Activated CD8-positive, alpha-beta memory T cell treated with anti-CD3 and anti-CD28 coated beads for 36 hours (primary cell): ENCODE measurements at regions not wholly inside any gene's neighbourhood (a gene's known extent, or its start where the extent isn't known, plus 50 kb on each side); places are given as distances from the start of the nearest gene placed in this dataset.

ENCODE experiments used
- CTCF ChIA-PET: fragments of 350-600 bp; sonication (Branson Sonifier 250); formaldehyde crosslinking; loops from one replicate; lab custom pipeline; 2021; ENCODE audit warnings: antibody characterized with exemption; lab: Charles Lee
- POLR2A ChIA-PET: fragments of 350-600 bp; sonication (Branson Sonifier 250); formaldehyde crosslinking; loops from one replicate; lab custom pipeline; 2021; ENCODE audit warnings: antibody characterized with exemption; lab: Charles Lee

- CTCF ChIA-PET: no interaction called here
Measured at GRCh38 chr20:61045876-61046585, 206.0 kb upstream of the CDH4 start.

GRCh38 chr20:61046721-61047351, 205.2 kb upstream of the CDH4 start:
- ChIA-PET CTCF (no interaction called here), POLR2A (no interaction called here)

More at GRCh38 chr20:61045876-61046585, 206.0 kb upstream of the CDH4 start:
- POLR2A ChIA-PET: no interaction called here

- ChIA-PET CTCF (no interaction called here), POLR2A (no interaction called here)
Measured at GRCh38 chr20:61047515-61047914, 204.5 kb upstream of the CDH4 start.

GRCh38 chr20:61048302-61048701, 203.8 kb upstream of the CDH4 start:
- CTCF ChIA-PET: no interaction called here
- POLR2A ChIA-PET: no interaction called here

GRCh38 chr20:61049684-61050083, 202.4 kb upstream of the CDH4 start:
- CTCF ChIA-PET: interaction anchor here (0.9 kb wide), 1 partner anchor 21 kb away, joined by 3 read pairs; no protein-coding TSS in a partner anchor
- POLR2A ChIA-PET: no interaction called here

GRCh38 chr20:61050336-61050890, 201.6 kb upstream of the CDH4 start:
- ChIA-PET CTCF (interaction anchor here (0.9 kb wide), 1 partner anchor 20 kb away, joined by 3 read pairs; no protein-coding TSS in a partner anchor), POLR2A (no interaction called here)

- CTCF ChIA-PET: no interaction called here
- POLR2A ChIA-PET: no interaction called here
Measured at GRCh38 chr20:61052195-61052750, 199.8 kb upstream of the CDH4 start.

GRCh38 chr20:61052776-61053442, 199.2 kb upstream of the CDH4 start:
- POLR2A ChIA-PET: no interaction called here
- CTCF ChIA-PET: no interaction called here

- CTCF ChIA-PET: no interaction called here
Measured at GRCh38 chr20:61053487-61053886, 198.6 kb upstream of the CDH4 start.

GRCh38 chr20:61053889-61054288, 198.2 kb upstream of the CDH4 start:
- ChIA-PET POLR2A (no interaction called here), CTCF (no interaction called here)

More at GRCh38 chr20:61053487-61053886, 198.6 kb upstream of the CDH4 start:
- POLR2A ChIA-PET: no interaction called here

- CTCF ChIA-PET: no interaction called here
- POLR2A ChIA-PET: no interaction called here
Measured at GRCh38 chr20:61054411-61054810, 197.7 kb upstream of the CDH4 start.

- POLR2A ChIA-PET: no interaction called here
- CTCF ChIA-PET: no interaction called here
Measured at GRCh38 chr20:61055180-61056010, 196.7 kb upstream of the CDH4 start.

- POLR2A ChIA-PET: no interaction called here
Measured at GRCh38 chr20:61056116-61056515, 195.9 kb upstream of the CDH4 start.

GRCh38 chr20:61056627-61057442, 195.2 kb upstream of the CDH4 start:
- ChIA-PET CTCF (no interaction called here), POLR2A (no interaction called here)

More at GRCh38 chr20:61056116-61056515, 195.9 kb upstream of the CDH4 start:
- CTCF ChIA-PET: no interaction called here

GRCh38 chr20:61057443-61058121, 194.5 kb upstream of the CDH4 start:
- ChIA-PET CTCF (no interaction called here), POLR2A (no interaction called here)

- CTCF ChIA-PET: no interaction called here
Measured at GRCh38 chr20:61061981-61062380, 190.1 kb upstream of the CDH4 start.

GRCh38 chr20:61065853-61066252, 186.2 kb upstream of the CDH4 start:
- ChIA-PET CTCF (no interaction called here), POLR2A (no interaction called here)

More at GRCh38 chr20:61061981-61062380, 190.1 kb upstream of the CDH4 start:
- POLR2A ChIA-PET: no interaction called here

GRCh38 chr20:61066526-61066925, 185.5 kb upstream of the CDH4 start:
- POLR2A ChIA-PET: no interaction called here

More at GRCh38 chr20:61066526-61066925, 185.5 kb upstream of the CDH4 start:
- CTCF ChIA-PET: no interaction called here
